Liver (tissue), 8 donors: ENCODE measurements at regions not wholly inside any gene's neighbourhood (a gene's known extent, or its start where the extent isn't known, plus 50 kb on each side); places are given as distances from the start of the nearest gene placed in this dataset.

Experiments
- DNase-seq: peaks from one replicate; pipeline ENCODE4 v3.0.0-alpha.2; 2017; ENCODE audit warnings: low spot score
- H3K27ac ChIP-seq, 2 donors: one replicate each; pipeline ENCODE4 v1.7.0; 2013; ENCODE audit warnings: inconsistent platforms in 2 of 2, low read length in 2 of 2, control low read depth in 1 of 2, low read depth in 1 of 2, mild to moderate bottlenecking in 1 of 2
- H3K27me3 ChIP-seq, 4 donors: one replicate each; pipeline versions ENCODE4 v1.6.1 to v1.7.0; 2013; ENCODE audit warnings: low read length in 3 of 4, inconsistent platforms in 1 of 4, mild to moderate bottlenecking in 1 of 4, moderate library complexity in 1 of 4; ENCODE audit not compliant: control insufficient read depth in 4 of 4, insufficient read depth in 4 of 4
- H3K36me3 ChIP-seq, 4 donors: one replicate each; pipeline versions ENCODE4 v1.6.1 to v1.7.0; 2013; ENCODE audit warnings: low read length in 3 of 4, mild to moderate bottlenecking in 3 of 4, low read depth in 1 of 4, moderate library complexity in 1 of 4; ENCODE audit not compliant: control insufficient read depth in 4 of 4, insufficient read depth in 3 of 4
- H3K4me1 ChIP-seq, 4 donors: one replicate each; pipeline versions ENCODE4 v1.6.1 to v1.7.0; 2013; ENCODE audit warnings: low read length in 3 of 4, mild to moderate bottlenecking in 3 of 4, moderate library complexity in 1 of 4; ENCODE audit not compliant: control insufficient read depth in 4 of 4, insufficient read depth in 4 of 4
- H3K4me3 ChIP-seq, 3 donors: one replicate each; pipeline versions ENCODE4 v1.6.1 to v1.7.0; 2013; ENCODE audit warnings: low read length in 3 of 3, control low read depth in 1 of 3, low read depth in 1 of 3, mild to moderate bottlenecking in 1 of 3
- H3K9ac ChIP-seq, 2 donors: one replicate each; pipeline ENCODE4 v1.7.0; 2013; ENCODE audit warnings: low read length in 2 of 2, mild to moderate bottlenecking in 2 of 2, moderate library complexity in 2 of 2, control low read depth in 1 of 2, low read depth in 1 of 2
- H3K9me3 ChIP-seq, 4 donors: one replicate each; pipeline versions ENCODE4 v1.6.1 to v1.7.0; 2013; ENCODE audit warnings: low read length in 3 of 4; ENCODE audit not compliant: control insufficient read depth in 4 of 4
- EGR1 ChIP-seq, 2 donors: IDR thresholded peaks; 2 replicates each; pipeline ENCODE4 v1.6.1; 2016 to 2018; ENCODE audit warnings: antibody characterized with exemption in 2 of 2, low read depth in 2 of 2
- FOXA1 ChIP-seq: IDR thresholded peaks from 2 replicates; pipeline ENCODE4 v1.6.1; 2016; ENCODE audit warnings: antibody characterized with exemption
- FOXA2 ChIP-seq: IDR thresholded peaks from 2 replicates; pipeline ENCODE4 v1.6.1; 2016; ENCODE audit warnings: antibody characterized with exemption
- GABPA ChIP-seq, 2 donors: IDR thresholded peaks in 1 of 2; conservative IDR thresholded peaks in 1 of 2; 2 replicates each; pipeline ENCODE4 v1.6.1; 2016; ENCODE audit warnings: antibody characterized with exemption in 2 of 2, mild to moderate bottlenecking in 1 of 2, moderate library complexity in 1 of 2
- HNF4A ChIP-seq, 2 donors: conservative IDR thresholded peaks; 2 replicates each; pipeline ENCODE4 v1.6.1; 2016; ENCODE audit warnings: antibody characterized with exemption in 2 of 2, mild to moderate bottlenecking in 2 of 2
- HNF4G ChIP-seq: IDR thresholded peaks from 2 replicates; pipeline ENCODE4 v1.6.1; 2016; ENCODE audit warnings: antibody characterized with exemption
- JUND ChIP-seq, 2 donors: IDR thresholded peaks; 2 replicates each; pipeline ENCODE4 v1.6.1; 2016; ENCODE audit warnings: antibody characterized with exemption in 2 of 2
- RAD21 ChIP-seq, 2 donors: IDR thresholded peaks; 2 replicates each; pipeline ENCODE4 v1.6.1; 2016; ENCODE audit warnings: antibody characterized with exemption in 2 of 2, mild to moderate bottlenecking in 2 of 2
- RXRA ChIP-seq, 2 donors: IDR thresholded peaks; 2 replicates each; pipeline ENCODE4 v1.6.1; 2017 to 2018; ENCODE audit warnings: antibody characterized with exemption in 2 of 2, mild to moderate bottlenecking in 1 of 2
- SP1 ChIP-seq: IDR thresholded peaks from 2 replicates; pipeline ENCODE4 v1.6.1; 2018; ENCODE audit warnings: antibody characterized with exemption, mild to moderate bottlenecking
- YY1 ChIP-seq: IDR thresholded peaks from 2 replicates; pipeline ENCODE4 v1.6.1; 2016; ENCODE audit warnings: antibody characterized with exemption, mild to moderate bottlenecking
- WGBS: extraction: QIAGEN DNeasy Blood & Tissue Kit; methylation state at CpG from one replicate; pipeline ENCODE4 v1.1.7; 2013; 5-methylcytosine and 5-hydroxymethylcytosine counted together
- TF ChIP-seq, protein P1 (sequence below): IDR thresholded peaks from 2 replicates; pipeline ENCODE4 v1.6.1; 2016; ENCODE audit warnings: antibody characterized with exemption
- TF ChIP-seq, protein P2 (sequence below): fragments of 150-350 bp; IDR thresholded peaks from 2 replicates; pipeline ENCODE4 v1.5.1; 2017; ENCODE audit warnings: improper control_type of control experiment, low read depth, low read length; ENCODE audit not compliant: missing input control
- TF ChIP-seq, protein P3 (sequence below): IDR thresholded peaks from 2 replicates; pipeline ENCODE4 v1.6.1; 2016; ENCODE audit warnings: antibody characterized with exemption
- TF ChIP-seq, protein P4 (sequence below): IDR thresholded peaks from 2 replicates; pipeline ENCODE4 v1.6.1; 2016; ENCODE audit warnings: antibody characterized with exemption
- TF ChIP-seq, protein P5 (sequence below): IDR thresholded peaks from 2 replicates; pipeline ENCODE4 v1.6.1; 2016; ENCODE audit warnings: antibody characterized with exemption, mild to moderate bottlenecking
- donor health status: healthy.
- donor health status: healthy.
- donor health status: healthy.
- donor health status: healthy.
- donor health status: healthy.

DNA sequence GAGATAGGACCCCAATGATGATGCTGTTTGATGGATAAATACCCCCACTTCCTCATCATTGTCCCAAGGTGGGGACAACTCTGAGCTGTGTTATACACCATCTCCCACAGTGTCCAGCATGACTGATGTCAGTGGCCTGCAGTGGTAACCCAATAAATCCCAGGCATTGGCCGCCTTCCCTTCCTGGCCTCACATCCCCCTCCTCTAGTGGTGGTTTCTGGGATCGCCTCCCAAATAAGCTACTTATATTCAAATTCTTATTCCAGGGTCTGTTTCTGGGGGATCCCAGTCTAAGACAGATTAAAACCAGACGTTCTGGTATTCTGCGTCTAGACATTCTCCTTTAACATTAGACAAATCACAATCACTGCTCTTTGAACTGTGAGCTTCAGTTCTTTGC, 90.6 kb downstream of the SCP2D1 start:
- Histone ChIP-seq H3K9me3 (no peaks in the 10 kb centered on the region), H3K36me3 (no peaks in the 10 kb centered on the region), H3K4me1 (no peaks in the 10 kb centered on the region), H3K27ac (no peak overlapping the region), H3K4me3 (no peak overlapping the region), H3K27me3 (no peaks in the 10 kb centered on the region), H3K9ac (no peak overlapping the region)
- 36% methylated on average over 4 of the region's 4 CpGs for WGBS
- DNase-seq: no peak
- no peak for TF ChIP-seq HNF4A (conservative IDR thresholded peaks at IDR 0.05)
- TF ChIP-seq EGR1 (IDR thresholded peaks at IDR 0.05; ENCODE audit: low read depth in 2 of 2): no peak
- no peak for TF ChIP-seq HNF4G

DNA sequence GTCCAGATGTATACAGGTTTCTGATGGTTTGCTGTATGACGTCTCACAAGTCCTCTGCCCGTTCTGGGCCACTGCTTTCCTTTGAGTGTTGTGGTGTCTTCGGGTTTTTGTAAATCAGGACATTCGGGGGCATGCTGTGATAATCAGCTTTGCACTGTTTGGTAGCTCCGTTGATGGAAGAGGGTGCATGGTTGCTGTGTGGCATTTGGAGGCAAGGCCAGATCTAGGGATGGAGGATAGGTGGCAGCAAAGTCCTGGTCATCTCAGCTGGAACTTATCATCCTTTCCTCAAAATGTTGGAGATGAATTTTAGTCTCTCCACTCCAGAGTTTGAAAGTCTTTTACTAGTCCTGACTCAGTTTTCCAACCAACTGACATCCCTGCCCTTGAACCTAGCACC, 91.0 kb downstream of the SCP2D1 start:
- TF ChIP-seq, protein P1, sequence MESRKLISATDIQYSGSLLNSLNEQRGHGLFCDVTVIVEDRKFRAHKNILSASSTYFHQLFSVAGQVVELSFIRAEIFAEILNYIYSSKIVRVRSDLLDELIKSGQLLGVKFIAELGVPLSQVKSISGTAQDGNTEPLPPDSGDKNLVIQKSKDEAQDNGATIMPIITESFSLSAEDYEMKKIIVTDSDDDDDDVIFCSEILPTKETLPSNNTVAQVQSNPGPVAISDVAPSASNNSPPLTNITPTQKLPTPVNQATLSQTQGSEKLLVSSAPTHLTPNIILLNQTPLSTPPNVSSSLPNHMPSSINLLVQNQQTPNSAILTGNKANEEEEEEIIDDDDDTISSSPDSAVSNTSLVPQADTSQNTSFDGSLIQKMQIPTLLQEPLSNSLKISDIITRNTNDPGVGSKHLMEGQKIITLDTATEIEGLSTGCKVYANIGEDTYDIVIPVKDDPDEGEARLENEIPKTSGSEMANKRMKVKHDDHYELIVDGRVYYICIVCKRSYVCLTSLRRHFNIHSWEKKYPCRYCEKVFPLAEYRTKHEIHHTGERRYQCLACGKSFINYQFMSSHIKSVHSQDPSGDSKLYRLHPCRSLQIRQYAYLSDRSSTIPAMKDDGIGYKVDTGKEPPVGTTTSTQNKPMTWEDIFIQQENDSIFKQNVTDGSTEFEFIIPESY: no peak
- TF ChIP-seq FOXA1 (no peak), JUND (IDR thresholded peaks at IDR 0.05) (no peak), RXRA (IDR thresholded peaks at IDR 0.05) (no peak), HNF4A (conservative IDR thresholded peaks at IDR 0.05) (no peak), SP1 (no peak), EGR1 (IDR thresholded peaks at IDR 0.05; ENCODE audit: low read depth in 2 of 2) (no peak), GABPA (IDR thresholded peaks at IDR 0.05 in 1 of 2, conservative IDR thresholded peaks at IDR 0.05 in 1 of 2) (no peak), RAD21 (IDR thresholded peaks at IDR 0.05) (peak; percentile 70), HNF4G (no peak)
- TF ChIP-seq, protein P2, sequence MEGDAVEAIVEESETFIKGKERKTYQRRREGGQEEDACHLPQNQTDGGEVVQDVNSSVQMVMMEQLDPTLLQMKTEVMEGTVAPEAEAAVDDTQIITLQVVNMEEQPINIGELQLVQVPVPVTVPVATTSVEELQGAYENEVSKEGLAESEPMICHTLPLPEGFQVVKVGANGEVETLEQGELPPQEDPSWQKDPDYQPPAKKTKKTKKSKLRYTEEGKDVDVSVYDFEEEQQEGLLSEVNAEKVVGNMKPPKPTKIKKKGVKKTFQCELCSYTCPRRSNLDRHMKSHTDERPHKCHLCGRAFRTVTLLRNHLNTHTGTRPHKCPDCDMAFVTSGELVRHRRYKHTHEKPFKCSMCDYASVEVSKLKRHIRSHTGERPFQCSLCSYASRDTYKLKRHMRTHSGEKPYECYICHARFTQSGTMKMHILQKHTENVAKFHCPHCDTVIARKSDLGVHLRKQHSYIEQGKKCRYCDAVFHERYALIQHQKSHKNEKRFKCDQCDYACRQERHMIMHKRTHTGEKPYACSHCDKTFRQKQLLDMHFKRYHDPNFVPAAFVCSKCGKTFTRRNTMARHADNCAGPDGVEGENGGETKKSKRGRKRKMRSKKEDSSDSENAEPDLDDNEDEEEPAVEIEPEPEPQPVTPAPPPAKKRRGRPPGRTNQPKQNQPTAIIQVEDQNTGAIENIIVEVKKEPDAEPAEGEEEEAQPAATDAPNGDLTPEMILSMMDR: peak; percentile 25
- Histone ChIP-seq H3K9me3 (no peaks in the 10 kb centered on the region), H3K27ac (no peak overlapping the region), H3K9ac (no peak overlapping the region), H3K27me3 (no peaks in the 10 kb centered on the region), H3K4me1 (no peaks in the 10 kb centered on the region), H3K36me3 (no peaks in the 10 kb centered on the region), H3K4me3 (no peak overlapping the region)
- WGBS: 45% methylated on average over 5 of the region's 5 CpGs
- no peak for DNase-seq

DNA sequence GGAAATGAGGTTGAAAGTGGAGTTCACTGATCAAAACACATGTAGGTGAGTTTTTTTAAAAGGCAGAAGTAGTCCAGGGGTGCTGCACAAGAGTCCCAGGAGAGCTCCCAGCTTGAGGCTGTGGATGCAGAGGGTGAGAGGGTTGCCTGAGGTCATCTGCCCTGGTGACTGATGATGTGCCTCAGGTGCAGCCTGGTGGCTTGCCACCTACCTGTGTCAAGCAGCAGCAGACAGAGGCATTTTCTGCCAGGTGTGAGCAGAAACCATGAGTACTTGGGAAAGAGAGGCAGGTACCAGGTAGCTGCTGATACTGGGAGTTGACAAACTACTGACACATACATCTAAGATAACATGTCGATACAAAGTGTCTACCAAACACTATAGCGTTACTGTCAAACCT, 92.5 kb downstream of the SCP2D1 start:
- no peak overlapping the region for H3K4me3 ChIP-seq

More for the DNA sequence above, 92.5 kb downstream of the SCP2D1 start:
- Histone ChIP-seq H3K9ac (no peak overlapping the region), H3K9me3 (no peaks in the 10 kb centered on the region), H3K27ac (no peak overlapping the region), H3K36me3 (no peaks in the 10 kb centered on the region), H3K27me3 (no peaks in the 10 kb centered on the region), H3K4me1 (no peaks in the 10 kb centered on the region)
- WGBS: 89% methylated on average over 2 of the region's 2 CpGs
- DNase-seq: no peak
- TF ChIP-seq FOXA2 (no peak), HNF4A (conservative IDR thresholded peaks at IDR 0.05) (no peak), HNF4G (no peak), GABPA (IDR thresholded peaks at IDR 0.05 in 1 of 2, conservative IDR thresholded peaks at IDR 0.05 in 1 of 2) (no peak), SP1 (no peak), YY1 (no peak), EGR1 (IDR thresholded peaks at IDR 0.05; ENCODE audit: low read depth in 2 of 2) (no peak)
- TF ChIP-seq, protein P2: no peak
- TF ChIP-seq, protein P3, sequence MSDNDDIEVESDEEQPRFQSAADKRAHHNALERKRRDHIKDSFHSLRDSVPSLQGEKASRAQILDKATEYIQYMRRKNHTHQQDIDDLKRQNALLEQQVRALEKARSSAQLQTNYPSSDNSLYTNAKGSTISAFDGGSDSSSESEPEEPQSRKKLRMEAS: no peak
- TF ChIP-seq, protein P4, sequence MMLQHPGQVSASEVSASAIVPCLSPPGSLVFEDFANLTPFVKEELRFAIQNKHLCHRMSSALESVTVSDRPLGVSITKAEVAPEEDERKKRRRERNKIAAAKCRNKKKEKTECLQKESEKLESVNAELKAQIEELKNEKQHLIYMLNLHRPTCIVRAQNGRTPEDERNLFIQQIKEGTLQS: no peak
- TF ChIP-seq, protein P5, sequence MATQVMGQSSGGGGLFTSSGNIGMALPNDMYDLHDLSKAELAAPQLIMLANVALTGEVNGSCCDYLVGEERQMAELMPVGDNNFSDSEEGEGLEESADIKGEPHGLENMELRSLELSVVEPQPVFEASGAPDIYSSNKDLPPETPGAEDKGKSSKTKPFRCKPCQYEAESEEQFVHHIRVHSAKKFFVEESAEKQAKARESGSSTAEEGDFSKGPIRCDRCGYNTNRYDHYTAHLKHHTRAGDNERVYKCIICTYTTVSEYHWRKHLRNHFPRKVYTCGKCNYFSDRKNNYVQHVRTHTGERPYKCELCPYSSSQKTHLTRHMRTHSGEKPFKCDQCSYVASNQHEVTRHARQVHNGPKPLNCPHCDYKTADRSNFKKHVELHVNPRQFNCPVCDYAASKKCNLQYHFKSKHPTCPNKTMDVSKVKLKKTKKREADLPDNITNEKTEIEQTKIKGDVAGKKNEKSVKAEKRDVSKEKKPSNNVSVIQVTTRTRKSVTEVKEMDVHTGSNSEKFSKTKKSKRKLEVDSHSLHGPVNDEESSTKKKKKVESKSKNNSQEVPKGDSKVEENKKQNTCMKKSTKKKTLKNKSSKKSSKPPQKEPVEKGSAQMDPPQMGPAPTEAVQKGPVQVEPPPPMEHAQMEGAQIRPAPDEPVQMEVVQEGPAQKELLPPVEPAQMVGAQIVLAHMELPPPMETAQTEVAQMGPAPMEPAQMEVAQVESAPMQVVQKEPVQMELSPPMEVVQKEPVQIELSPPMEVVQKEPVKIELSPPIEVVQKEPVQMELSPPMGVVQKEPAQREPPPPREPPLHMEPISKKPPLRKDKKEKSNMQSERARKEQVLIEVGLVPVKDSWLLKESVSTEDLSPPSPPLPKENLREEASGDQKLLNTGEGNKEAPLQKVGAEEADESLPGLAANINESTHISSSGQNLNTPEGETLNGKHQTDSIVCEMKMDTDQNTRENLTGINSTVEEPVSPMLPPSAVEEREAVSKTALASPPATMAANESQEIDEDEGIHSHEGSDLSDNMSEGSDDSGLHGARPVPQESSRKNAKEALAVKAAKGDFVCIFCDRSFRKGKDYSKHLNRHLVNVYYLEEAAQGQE: no peak
